ENCODE measurements at regions not wholly inside any gene's neighbourhood (a gene's known extent, or its start where the extent isn't known, plus 50 kb on each side); places are given as distances from the start of the nearest gene placed in this dataset.
A peak's percentile ranks its signal among the peaks of the same experiment; 100 is the strongest.
"Not testable (repeated sequence)": the region's sequence is repeated elsewhere in the genome, so short reads cannot be mapped to it uniquely, and the experiment has no call there.

DNA sequence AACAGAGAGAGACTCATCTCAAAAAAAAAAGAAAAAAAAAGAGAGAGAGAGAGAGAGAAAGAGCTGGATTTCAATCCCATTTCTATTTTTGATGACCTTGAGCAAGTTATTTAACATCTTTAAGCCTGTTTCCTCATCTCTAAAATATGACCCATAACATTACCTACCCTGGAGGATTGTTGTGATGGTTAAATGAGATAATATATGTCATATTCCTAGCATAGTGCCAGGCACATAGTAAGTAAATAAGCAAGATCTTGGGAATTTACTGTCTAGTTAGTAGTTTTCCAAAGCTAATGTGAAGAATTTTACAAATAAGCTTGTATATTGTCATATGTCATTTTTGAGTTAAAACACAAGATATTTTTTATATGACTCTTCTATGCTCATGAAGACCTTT lies 236.5 kb downstream of the PHLDA1 start:
- no peak for DNase-seq (ENCODE audit: low spot score)

DNA sequence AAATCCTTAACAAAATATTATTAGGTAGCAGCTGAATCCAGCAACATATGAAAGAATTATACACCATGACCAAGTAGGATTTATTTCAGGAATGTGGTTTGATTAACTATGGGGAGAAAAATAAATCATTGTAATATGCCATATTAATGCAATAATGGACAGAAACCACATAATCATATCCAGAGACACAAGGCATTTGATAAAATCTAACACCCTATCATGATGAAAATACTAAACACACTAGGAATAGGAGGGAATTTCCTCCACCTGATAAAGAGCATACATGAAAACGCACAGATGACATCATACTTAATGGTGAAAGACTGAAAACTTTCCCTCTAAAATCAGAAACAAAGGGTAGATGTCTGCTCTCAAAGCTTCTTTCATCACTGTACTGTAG lies 238.9 kb downstream of the PHLDA1 start:
- no peak for DNase-seq (ENCODE audit: low spot score)

DNA sequence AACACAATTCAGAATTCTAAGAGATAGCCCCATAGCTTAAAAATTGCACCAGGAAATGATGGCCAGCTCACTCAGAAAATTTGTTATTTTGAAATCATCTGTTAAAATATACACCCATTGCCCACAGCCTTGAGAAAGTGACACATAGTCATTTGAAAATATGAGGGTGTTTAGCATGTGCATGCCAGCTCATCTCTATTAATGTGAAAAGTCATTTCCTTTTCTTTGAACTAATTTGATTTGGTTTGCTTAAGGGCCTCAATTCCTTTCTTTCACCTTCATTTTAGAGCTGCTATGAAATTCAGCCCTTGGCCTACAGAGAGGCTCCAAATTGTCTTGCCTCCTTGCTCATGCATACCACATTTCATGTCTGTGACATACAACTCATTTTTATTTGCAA lies 241.4 kb downstream of the PHLDA1 start:
- DNase-seq (ENCODE audit: low spot score): no peak

DNA sequence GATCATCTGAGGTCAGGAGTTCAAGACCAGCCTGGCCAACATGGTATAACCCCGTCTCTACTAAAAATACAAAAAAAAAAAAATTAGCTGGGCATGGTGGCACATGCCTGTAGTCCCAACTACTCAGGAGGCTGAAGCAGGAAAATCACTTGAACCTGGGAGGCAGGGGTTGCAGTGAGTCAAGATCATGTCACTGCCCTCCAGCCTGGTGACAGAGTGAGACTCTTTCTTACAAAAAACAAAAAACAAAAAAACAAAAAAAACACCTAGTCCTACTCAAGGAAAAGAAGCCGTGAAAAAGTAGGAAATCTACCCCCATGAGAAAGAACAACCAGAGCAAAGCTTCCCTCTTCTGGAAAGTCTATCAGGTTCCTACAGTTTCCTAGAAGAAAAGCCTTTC lies 244.4 kb downstream of the PHLDA1 start:
- DNase-seq (ENCODE audit: low spot score): not testable (repeated sequence)

DNA sequence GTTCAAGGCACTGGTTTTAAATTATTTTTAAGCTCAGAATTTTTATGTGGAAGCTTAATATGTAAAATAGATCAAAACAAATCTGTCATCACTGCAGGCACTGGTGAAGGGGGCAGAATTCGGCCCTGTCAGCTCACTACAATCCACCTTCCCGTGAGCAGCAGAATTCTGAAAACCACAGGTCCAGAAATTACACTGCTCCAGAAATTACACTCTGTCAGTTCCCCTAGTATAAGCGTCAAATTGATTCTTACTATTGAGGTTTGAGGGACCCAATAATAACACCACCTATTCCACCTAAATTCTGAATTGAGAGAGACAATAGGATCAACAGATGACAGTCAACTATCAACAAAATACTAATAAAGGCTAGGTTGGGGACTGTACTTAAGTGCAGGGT lies 245.5 kb downstream of the PHLDA1 start:
- no peak for DNase-seq (ENCODE audit: low spot score)

DNA sequence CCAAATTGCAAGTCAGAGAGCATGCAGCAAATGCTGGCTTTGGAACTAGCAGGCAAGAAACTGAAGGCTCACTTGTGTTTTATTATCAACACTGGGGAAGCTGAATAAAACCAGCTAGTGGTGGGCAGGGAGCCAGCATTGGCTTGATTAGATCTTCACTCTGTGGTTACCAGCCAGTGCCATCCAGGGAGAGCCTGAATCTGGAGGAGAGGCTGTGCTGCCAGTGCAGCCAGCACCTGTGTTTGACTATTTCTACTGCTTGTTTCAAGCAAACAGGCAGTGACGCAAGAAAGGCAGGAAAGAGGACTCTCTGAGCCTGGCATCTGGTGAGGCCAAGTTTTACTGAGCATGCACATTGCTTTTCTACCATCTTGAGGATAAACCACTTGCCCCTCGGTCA lies 247.0 kb downstream of the PHLDA1 start:
- DNase-seq (ENCODE audit: low spot score): no peak

DNA sequence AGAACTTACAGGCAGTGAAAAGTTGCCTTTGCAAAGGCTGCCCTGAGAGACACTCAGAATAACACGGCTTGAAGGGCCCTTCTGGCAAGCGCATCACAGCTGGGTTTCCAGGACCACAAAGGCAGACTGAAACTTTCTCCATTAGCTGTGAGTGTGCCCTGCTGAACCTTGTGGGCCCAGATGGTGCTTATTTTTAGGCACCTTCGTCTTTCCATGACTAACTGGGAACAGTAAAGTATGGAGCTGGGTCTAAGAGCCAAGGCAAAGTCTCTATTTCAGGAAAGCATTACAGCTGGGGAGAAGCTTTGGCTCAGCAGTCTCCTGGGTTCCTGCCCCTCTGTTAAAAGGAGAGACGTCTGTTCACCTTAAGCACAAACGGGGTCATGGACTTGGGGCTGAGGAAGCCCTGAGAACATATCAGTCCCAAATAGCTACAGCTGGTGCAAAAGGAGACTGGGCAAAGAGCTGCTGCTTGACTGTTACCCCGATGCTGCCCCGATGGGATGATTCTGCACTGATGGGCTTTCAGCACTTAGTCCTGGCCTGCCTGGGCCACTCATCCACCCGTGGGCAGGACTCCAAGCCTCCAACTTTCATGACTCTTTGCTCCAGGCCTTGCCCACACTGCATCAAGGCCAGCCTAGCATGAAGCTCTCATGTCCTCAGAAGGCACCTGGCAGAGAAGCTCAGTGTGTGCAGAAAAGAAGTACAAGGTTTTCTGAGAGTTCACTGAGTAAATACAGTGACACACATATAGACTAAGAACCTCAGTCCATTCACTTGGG lies 248.3 kb downstream of the PHLDA1 start:
- no peak for DNase-seq (ENCODE audit: low spot score)

DNA sequence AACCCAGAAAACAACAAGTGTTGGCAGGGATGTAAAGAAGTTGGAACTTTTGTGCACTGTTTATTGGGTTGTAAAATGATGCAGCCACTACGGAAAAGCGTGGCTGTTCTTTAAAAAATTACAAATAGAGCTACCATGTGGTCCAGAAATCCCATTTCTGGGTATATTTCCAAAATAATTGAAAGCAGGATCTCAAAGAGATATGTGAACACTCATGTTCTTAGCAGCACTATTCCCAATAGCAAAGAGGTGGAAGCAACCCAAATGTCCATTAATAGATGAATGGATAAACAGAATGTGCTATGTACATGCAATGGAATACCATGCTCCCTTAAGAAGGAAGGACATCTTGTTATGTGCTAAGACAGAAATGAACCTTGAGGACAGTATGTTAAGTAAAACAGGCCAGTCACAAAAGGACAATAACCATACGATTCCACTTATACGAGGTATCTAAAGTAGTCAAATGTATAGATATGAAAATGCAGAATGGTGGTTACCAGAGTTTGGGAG lies 249.5 kb downstream of the PHLDA1 start:
- DNase-seq (ENCODE audit: low spot score): no peak

DNA sequence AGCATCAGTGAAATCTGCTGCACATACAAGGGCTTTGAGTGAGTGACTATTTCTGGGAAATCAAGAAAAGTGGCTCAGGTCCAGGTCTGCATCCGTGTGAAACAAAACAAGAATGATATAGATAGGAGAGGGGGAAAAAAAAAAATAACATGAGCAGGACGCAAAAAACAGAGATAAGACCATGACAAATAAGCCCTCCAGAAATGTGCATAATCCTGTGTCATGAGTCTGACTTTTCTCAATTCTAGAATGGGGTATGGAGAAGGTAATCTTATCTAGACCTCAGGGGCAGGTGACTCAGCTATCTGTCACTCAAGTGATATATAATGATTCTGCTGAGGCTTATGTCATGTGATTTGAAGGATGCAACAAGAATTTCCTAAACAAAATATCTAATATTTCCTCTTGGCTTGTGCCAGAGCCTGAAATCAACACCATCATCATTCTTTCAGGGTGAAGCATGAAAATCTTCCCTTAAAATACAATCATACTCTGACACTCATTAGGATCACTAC lies 250.0 kb downstream of the PHLDA1 start:
- DNase-seq (ENCODE audit: low spot score): peak; percentile 74

DNA sequence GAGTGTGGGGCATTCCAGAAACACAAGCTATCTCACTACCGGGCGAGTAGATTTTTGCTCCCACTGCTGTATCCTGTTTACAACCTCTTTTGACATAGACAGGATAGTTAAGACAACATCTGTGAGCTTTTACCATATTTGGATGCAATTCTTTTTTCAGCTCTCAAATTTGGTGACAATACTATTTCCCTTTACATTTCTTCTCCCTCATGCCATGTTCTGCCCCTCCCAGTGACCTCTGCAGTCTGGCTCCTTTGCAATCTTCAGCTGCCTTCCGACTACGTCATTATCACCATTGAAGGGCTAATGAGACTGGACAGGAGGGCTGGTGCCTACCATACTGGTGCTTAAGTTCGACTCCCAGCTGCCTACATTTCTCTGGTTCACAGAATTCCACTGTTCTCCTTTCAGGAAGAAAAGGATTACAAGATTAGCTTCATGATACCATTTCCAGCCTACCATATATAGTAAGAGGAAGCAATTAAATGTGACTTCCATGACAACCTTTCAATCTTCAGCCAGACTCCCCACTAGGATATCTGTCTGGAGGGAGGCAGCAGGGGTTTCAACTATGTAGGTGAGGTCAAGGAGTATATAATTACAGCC lies 251.6 kb downstream of the PHLDA1 start:
- DNase-seq (ENCODE audit: low spot score): no peak

DNA sequence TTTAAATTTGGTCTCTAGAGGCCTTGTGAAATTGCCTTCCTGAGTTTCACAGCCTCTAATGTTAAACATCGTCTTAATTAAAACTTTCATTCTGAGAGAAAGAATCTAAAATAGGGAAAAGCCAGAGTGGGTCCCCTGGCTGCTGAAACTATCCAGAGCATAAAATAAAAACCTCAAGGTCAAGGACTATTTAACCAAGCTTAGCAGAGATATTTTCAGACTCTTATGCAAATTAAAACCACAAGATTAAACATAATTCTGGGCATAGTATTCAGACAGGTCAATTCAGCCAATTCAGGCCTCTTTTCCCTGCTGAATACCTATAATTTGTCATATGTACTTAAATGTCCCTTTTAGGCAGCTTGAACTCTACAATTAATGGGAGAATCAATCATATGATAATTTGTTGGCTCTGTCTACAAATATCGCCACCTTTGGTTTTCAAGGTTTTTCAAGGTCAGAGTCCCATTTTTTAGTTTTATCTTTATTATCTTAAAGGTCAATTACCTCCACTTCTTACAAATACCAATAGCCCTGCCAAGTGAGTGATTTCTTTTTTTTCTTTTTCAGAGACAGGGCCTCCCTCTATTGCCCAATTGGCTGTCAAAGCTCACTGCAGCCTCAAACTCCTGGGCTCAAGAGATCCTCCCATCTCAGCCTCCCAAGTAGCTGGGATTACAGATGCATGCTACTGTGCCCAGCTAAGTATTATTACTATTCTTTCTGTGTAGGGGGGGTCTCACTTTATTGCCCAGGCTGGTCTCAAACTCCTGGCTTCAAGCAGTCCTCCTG lies 257.1 kb downstream of the PHLDA1 start:
- no peak for DNase-seq (ENCODE audit: low spot score)

DNA sequence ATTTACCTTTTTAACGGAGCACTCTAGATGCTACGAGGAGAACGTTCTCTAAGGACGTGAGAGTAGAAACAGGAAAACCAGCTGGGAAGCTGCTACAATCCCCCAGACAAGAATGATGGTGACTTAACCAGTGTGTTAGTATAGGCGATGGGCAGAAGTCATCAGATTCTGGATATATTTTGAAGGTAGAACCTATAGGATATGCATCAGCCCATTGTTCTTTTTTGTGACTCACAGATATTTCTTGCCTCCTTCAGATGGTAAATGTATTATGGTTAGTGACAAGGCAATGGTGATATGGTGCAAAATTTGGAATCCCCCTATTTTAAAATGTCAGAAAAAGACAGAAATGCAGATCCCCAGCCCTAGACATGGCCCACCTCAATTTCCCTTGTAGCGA lies 258.2 kb downstream of the PHLDA1 start:
- DNase-seq (ENCODE audit: low spot score): no peak

DNA sequence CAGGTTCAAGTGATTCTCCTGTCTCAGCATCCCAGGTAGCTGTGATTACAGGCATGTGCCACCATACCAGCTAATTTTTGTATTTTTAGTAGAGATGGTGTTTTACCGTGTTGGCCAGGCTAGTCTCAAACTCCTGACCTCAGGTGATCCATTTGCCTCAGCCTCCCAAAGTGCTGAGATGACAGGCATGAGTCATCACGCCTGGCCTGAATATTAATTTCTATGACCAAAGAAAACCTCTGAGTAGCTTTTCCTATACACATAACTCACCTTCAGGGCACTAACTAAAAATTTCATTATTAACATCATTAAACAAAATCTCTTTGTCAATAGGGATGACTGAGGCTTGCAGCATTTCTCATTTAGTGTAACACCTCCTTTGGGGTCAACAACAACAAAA lies 259.6 kb upstream of the KRR1 start:
- no peak for DNase-seq (ENCODE audit: low spot score)

DNA sequence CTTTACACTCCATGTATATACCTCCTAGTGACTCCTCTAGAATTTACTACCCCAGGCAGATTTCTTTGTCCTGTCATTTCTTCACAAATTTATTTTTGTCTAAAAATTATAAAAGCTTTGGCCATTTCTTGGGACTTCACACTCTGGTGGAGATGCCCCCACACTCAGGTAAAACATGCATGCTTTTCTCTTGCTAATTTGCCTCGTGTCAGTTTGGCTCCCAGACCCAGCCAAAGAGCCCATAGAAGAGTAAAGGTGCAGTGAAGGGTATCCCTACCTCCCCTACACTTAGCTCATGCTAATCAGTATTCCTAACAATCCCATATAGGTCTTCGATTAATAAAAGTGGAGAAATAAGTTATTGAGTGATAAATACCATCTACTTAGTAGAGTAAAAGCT lies 256.5 kb upstream of the KRR1 start:
- no peak for DNase-seq (ENCODE audit: low spot score)

DNA sequence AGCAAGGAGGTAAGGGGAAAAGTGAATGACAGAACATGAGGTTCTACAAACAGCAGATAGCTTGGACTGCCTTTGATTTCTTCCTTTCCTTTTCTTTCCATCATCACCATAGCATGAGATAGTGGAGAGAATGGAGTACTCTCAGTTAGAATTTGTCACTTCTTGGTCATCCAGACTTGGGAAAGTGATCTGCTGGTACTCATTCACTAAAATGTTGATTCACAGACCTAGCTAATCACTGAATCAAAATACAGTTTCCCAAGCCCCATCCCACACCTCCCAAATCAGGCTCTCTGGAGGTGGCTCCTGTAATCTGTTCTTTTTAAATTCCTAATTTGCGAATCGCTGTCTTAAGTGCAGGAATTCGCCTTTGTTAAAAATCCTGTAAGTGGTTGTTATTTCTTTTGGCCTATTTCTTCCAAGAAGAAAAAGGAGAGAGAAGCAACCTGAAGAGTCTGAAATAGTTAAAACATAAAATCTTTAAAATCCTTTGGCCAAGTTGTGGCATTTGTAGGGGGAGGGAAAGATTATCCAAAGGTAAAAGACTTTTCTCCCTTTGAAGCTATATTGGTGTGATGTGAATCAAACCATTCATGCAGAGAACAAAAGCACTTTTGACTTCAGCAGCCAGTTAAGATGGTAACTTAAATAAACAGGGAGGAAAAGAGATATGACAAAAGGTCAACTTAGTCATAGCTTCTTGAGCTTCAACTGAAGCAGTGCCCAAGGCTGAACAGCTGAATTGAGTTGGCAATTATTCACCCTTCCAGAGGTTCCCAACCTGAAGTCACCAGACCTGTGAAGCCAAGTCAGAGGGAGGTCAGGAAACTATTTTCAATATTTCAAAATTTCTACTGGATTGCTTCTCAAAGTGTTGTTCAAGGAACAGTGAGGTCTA lies 255.1 kb upstream of the KRR1 start:
- DNase-seq (ENCODE audit: low spot score): peak; percentile 94

DNA sequence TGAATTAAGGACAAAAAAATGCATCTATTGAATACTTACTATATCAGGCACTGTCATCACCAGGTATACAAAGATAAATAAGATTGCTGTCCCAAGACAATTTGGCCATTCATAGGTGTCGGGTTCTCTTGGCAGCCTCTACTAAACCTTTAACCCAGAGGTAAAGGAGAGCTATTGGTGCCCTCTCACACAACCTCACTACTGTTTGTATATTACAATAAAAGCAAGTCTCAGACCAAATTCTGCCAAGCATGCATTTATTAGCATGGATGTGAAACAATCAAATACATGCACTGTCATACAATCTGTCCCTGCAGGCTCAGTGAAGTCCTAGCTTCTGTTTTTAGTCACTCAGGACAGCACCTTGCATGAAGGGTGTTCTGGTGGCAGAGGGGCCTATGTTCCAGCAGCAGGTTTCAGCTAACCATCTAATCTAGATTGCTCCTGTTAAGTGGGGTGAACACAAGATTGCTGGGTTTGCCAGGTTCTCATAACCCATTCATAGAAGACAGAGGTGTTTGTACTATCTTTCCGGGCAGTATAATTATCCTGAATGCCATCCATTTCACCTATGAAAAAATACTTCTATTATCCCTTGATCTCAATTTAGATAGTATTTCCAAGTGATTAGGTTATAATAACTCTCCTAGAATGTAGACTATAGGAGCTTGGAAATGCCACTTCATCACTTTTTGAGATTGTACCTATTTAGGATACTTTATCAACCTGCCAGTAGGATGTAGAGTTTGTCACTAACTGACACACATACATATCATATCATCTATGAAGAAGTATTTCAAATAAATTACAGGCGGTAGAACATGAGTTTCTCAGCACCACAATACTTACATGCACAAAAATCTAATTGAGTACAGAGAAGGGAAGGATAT lies 254.0 kb upstream of the KRR1 start:
- DNase-seq (ENCODE audit: low spot score): no peak

DNA sequence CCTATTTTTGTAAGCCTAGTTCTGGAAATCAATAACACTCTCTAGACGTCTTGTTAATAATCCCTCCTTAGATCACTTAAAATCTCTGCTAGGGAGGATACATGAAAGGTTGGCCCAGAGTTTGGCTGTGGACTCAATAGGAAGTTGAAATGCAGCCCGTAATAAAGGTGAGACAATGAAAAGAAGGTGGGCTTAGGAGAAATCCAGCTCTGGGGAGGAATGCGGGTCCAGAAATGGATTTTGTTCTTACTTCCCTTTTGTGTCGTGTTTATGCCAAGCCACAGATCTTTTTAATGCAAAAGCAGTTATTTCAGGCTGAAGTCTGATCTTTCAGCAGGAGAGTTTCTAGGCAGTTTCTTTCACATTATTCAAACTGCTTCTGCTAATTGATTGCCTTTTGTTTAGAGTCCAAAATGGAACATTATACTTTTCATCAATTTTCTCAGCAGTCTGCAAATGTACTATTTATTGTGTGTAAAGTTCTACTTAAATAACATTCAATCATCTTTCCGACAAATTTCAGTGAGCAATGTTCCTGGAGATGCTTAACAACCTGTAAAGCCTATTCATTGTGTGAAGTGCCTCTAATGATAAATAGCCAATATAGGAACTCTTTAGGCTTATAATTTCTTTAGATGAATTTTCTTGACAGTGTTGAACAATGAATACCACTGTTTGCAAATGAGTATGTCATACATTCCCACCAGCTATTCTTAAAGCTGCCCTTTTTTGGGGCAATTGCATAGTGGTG lies 252.9 kb upstream of the KRR1 start:
- no peak for DNase-seq (ENCODE audit: low spot score)

DNA sequence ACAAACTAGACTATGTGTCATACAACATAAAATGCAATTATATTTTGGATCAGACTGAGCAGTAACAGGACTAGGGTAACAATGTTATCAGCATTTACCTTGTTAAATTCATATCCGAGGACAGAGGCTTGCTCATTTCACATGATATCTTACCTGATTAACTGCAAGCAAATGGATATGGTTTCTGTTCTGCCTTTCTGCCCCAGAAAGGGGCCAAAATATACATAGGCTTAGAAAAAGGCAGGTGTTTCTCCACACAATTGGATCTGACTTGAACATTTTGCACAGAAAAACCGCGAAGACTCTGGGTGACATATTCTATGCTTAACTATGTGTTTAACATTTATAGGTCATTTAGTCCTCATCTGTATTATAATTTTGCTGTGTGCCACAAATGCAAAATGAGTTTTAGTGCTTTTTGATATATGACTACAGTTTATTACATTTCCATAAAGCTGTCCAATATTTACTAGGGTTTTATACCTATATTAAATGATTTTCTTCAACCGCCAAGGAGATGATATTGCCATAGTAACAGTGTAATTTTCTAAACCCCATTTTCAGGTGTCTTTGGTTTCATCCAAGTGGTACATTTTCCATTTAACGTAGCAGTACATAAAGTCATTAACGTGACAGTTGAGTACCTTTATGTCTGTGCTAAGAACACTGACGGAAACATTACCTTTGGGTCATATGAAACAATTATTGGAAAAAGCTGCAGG lies 249.3 kb upstream of the KRR1 start:
- no peak for DNase-seq (ENCODE audit: low spot score)

Measured in COLO829 (cell line).